Loucy (cell line): ENCODE measurements at regions not wholly inside any gene's neighbourhood (a gene's known extent, or its start where the extent isn't known, plus 50 kb on each side); places are given as distances from the start of the nearest gene placed in this dataset.

Source experiments
- H2AFZ ChIP-seq: fragments of 200-600 bp; sonication (generic); 2 replicates; pipeline ENCODE4 v1.6.0; 2016; ENCODE audit warnings: antibody characterized with exemption, mild to moderate bottlenecking, low read length, moderate library complexity
- H3F3A ChIP-seq: fragments of 200-600 bp; 2 replicates; pipeline ENCODE4 v1.6.0; 2016; ENCODE audit warnings: antibody characterized with exemption, low read depth, mild to moderate bottlenecking
- H3K27me3 ChIP-seq: fragments of 200-600 bp; sonication (generic); 2 replicates; pipeline ENCODE4 v1.6.1; 2014; ENCODE audit warnings: low read length, mild to moderate bottlenecking; ENCODE audit not compliant: insufficient read depth, poor library complexity, severe bottlenecking
- H3K36me3 ChIP-seq: fragments of 200-600 bp; sonication (generic); 2 replicates; pipeline ENCODE4 v1.6.1; 2016; ENCODE audit warnings: low read length; ENCODE audit not compliant: insufficient read depth
- H3K4me1 ChIP-seq: fragments of 200-600 bp; sonication (generic); 2 replicates; pipeline ENCODE4 v1.5.1; 2014; ENCODE audit warnings: low read length, mild to moderate bottlenecking; ENCODE audit not compliant: insufficient read depth, poor library complexity, severe bottlenecking
- H3K4me2 ChIP-seq: fragments of 200-600 bp; sonication (generic); 2 replicates; pipeline ENCODE4 v1.6.0; 2014; ENCODE audit warnings: antibody characterized with exemption, low read length, low read depth, mild to moderate bottlenecking; ENCODE audit not compliant: poor library complexity, severe bottlenecking
- H3K4me3 ChIP-seq: fragments of 200-600 bp; sonication (generic); 2 replicates; pipeline ENCODE4 v1.5.1; 2014; ENCODE audit warnings: low read length, mild to moderate bottlenecking, mixed read lengths; ENCODE audit not compliant: poor library complexity, severe bottlenecking
- H3K79me2 ChIP-seq: fragments of 200-600 bp; sonication (generic); 2 replicates; pipeline ENCODE4 v1.6.1; 2014; ENCODE audit warnings: low read length; ENCODE audit not compliant: insufficient read depth
- H3K9ac ChIP-seq: fragments of 200-600 bp; sonication (generic); 2 replicates; pipeline ENCODE4 v1.6.0; 2014; ENCODE audit warnings: mild to moderate bottlenecking, low read depth, low read length, moderate library complexity; ENCODE audit not compliant: poor library complexity, severe bottlenecking
- H3K9me2 ChIP-seq: fragments of 200-600 bp; sonication (generic); replicated peaks from 2 replicates; pipeline ENCODE4 v1.6.1; 2016; ENCODE audit warnings: low read depth, low read length, mixed read lengths
- H3K9me3 ChIP-seq: fragments of 200-600 bp; sonication (generic); 2 replicates; pipeline ENCODE4 v1.6.1; 2014; ENCODE audit warnings: mild to moderate bottlenecking, antibody characterized with exemption, low read length, low read depth; ENCODE audit not compliant: insufficient read depth
- H4K20me1 ChIP-seq: fragments of 200-600 bp; sonication (generic); 2 replicates; pipeline ENCODE4 v1.6.0; 2014; ENCODE audit warnings: antibody characterized with exemption, low read length, mild to moderate bottlenecking; ENCODE audit not compliant: insufficient read depth, poor library complexity, severe bottlenecking
- EZH2phosphoT487 ChIP-seq: fragments of 200-600 bp; IDR thresholded peaks from 2 replicates; pipeline ENCODE4 v1.6.1; 2018; ENCODE audit warnings: antibody characterized with exemption, mild to moderate bottlenecking, moderate library complexity, borderline replicate concordance
- TF ChIP-seq, protein P1 (sequence below): fragments of 200-600 bp; sonication (generic); conservative IDR thresholded peaks from 2 replicates; pipeline ENCODE4 v1.5.1; 2014; ENCODE audit warnings: mild to moderate bottlenecking, antibody characterized with exemption, low read length

DNA sequence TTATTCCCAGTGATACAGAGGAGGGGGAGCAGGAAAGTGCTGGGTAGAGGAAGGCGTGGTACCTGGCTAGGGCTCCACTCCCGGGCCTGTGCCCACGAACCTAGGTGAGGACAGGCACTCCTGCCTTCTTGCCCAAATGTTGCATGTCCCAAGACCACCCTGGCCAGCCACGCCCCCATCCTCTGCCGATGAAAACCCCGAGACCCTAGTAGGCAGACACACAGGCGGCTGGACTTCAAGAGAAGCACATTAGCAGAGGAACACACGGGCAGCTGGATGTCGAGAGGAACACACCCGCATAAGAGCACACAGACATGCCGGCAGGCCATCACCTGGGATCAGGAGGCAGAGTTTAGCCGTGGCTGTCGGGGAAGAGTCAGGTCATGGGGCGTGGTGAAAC, 1386.5 kb upstream of the GOT2 start:
- TF ChIP-seq, protein P1, sequence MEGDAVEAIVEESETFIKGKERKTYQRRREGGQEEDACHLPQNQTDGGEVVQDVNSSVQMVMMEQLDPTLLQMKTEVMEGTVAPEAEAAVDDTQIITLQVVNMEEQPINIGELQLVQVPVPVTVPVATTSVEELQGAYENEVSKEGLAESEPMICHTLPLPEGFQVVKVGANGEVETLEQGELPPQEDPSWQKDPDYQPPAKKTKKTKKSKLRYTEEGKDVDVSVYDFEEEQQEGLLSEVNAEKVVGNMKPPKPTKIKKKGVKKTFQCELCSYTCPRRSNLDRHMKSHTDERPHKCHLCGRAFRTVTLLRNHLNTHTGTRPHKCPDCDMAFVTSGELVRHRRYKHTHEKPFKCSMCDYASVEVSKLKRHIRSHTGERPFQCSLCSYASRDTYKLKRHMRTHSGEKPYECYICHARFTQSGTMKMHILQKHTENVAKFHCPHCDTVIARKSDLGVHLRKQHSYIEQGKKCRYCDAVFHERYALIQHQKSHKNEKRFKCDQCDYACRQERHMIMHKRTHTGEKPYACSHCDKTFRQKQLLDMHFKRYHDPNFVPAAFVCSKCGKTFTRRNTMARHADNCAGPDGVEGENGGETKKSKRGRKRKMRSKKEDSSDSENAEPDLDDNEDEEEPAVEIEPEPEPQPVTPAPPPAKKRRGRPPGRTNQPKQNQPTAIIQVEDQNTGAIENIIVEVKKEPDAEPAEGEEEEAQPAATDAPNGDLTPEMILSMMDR = no peak
- TF ChIP-seq EZH2phosphoT487 = no peak
- Histone ChIP-seq H3K4me3 (no peak overlapping the region), H3K4me2 (no peak overlapping the region), H3K9me2 (no peaks in the 10 kb centered on the region), H3K27me3 (no peaks in the 10 kb centered on the region), H2AFZ (no peak overlapping the region), H3K4me1 (no peaks in the 10 kb centered on the region), H3F3A (no peaks in the 10 kb centered on the region), H3K79me2 (no peaks in the 10 kb centered on the region), H4K20me1 (no peaks in the 10 kb centered on the region), H3K9me3 (no peaks in the 10 kb centered on the region), H3K36me3 (no peaks in the 10 kb centered on the region), H3K9ac (no peak overlapping the region)

- Histone ChIP-seq H3F3A (no peaks in the 10 kb centered on the region), H3K79me2 (no peaks in the 10 kb centered on the region), H3K36me3 (no peaks in the 10 kb centered on the region), H3K4me2 (no peak overlapping the region), H3K4me3 (no peak overlapping the region), H3K4me1 (no peaks in the 10 kb centered on the region), H3K27me3 (no peaks in the 10 kb centered on the region), H3K9me2 (no peaks in the 10 kb centered on the region), H2AFZ (no peak overlapping the region), H3K9me3 (no peaks in the 10 kb centered on the region; the same call in 1 of the 2 replicates), H4K20me1 (no peaks in the 10 kb centered on the region), H3K9ac (no peak overlapping the region)
- no peak for TF ChIP-seq EZH2phosphoT487
- TF ChIP-seq, protein P1 = no peak
These were observed 1376.4 kb upstream of the GOT2 start for GRCh38 chr16:60110531-60110930.

DNA sequence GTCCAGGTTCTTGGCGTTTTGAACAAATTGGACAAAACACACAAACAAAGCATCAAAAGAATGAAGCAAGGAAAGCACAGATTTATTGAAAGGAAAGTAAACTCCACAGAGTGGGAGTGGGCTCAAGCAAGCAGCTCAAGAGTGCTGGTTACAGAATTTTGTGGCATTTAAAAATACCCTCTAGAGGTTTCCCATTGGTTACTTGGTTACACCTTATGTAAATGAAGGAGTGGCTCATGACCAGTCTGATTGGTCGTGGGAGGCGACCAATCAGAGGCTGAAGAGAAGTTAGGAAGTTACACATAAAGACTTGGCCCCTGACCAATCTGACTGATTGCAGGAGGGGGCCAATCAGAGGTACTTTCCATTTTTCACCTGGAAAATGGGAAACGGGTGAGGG, 1373.8 kb upstream of the GOT2 start:
- Histone ChIP-seq H3K9me2 (no peaks in the 10 kb centered on the region), H3K9me3 (no peaks in the 10 kb centered on the region; the same call in 1 of the 2 replicates), H3K9ac (no peak overlapping the region), H3K4me1 (no peaks in the 10 kb centered on the region), H3K27me3 (no peaks in the 10 kb centered on the region), H3K4me2 (no peak overlapping the region), H3F3A (no peaks in the 10 kb centered on the region), H3K36me3 (no peaks in the 10 kb centered on the region), H2AFZ (no peak overlapping the region), H4K20me1 (no peaks in the 10 kb centered on the region), H3K4me3 (no peak overlapping the region), H3K79me2 (no peaks in the 10 kb centered on the region)
- TF ChIP-seq, protein P1 = no peak
- no peak for TF ChIP-seq EZH2phosphoT487
